Parathyroid adenoma (tissue), 2 donors: ENCODE measurements at regions not wholly inside any gene's neighbourhood (a gene's known extent, or its start where the extent isn't known, plus 50 kb on each side); places are given as distances from the start of the nearest gene placed in this dataset.

Source experiments
- H2AFZ ChIP-seq: fragments of 300-600 bp; sonication (generic); one replicate; pipeline ENCODE4 v1.7.0; 2017; ENCODE audit warnings: antibody characterized with exemption, mild to moderate bottlenecking
- H3K27ac ChIP-seq: fragments of 300-600 bp; sonication (generic); one replicate; pipeline ENCODE4 v1.7.0; 2017
- H3K27me3 ChIP-seq: fragments of 300-600 bp; sonication (generic); one replicate; pipeline ENCODE4 v1.7.0; 2017; ENCODE audit warnings: low read length; ENCODE audit not compliant: control insufficient read depth, insufficient read depth
- H3K36me3 ChIP-seq: fragments of 300-600 bp; sonication (generic); one replicate; pipeline ENCODE4 v1.7.0; 2017; ENCODE audit warnings: low read length; ENCODE audit not compliant: control insufficient read depth, insufficient read depth
- H3K4me1 ChIP-seq: fragments of 300-600 bp; sonication (generic); one replicate; pipeline ENCODE4 v1.7.0; 2017; ENCODE audit warnings: control low read depth
- H3K4me2 ChIP-seq: fragments of 300-600 bp; sonication (generic); one replicate; pipeline ENCODE4 v1.7.0; 2017; ENCODE audit warnings: low read length
- H3K4me3 ChIP-seq: fragments of 300-600 bp; sonication (generic); one replicate; pipeline ENCODE4 v1.7.0; 2017; ENCODE audit warnings: low read depth, low read length
- H3K79me2 ChIP-seq: fragments of 300-600 bp; sonication (generic); one replicate; pipeline ENCODE4 v1.7.0; 2017; ENCODE audit warnings: control low read depth
- H3K9ac ChIP-seq: fragments of 300-600 bp; sonication (generic); one replicate; pipeline ENCODE4 v1.7.0; 2017; ENCODE audit warnings: mild to moderate bottlenecking
- H3K9me3 ChIP-seq: fragments of 300-600 bp; sonication (generic); one replicate; pipeline ENCODE4 v1.7.0; 2017; ENCODE audit warnings: low read length; ENCODE audit not compliant: control insufficient read depth
- TF ChIP-seq, protein P1 (sequence below): fragments of 300-600 bp; sonication (generic); IDR thresholded peaks from one replicate; pipeline ENCODE4 v1.7.0; 2017; ENCODE audit warnings: antibody characterized with exemption, mild to moderate bottlenecking
- donor health status: primary hyperparathyroidism.

DNA sequence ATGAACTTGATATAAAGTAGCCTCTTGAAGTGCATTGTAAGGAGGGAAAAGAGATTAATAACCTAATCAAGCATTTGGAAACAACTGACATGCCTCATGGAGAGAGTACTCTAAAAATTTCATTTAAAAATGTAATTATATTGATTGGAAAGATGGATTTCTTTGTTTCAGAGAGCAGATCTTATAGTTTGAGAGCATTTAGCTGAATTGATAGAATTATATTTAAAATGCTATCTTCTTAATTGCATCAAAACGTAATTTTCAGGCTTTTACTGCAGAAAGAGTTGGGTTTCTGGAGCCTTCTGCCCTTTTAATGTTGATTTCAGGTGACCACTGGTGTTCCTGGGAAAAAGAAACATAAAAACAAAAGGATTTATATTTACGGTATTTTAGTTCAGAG lies 130.6 kb downstream of the EDN3 start:
- Histone ChIP-seq H2AFZ (no peak overlapping the region), H3K36me3 (no peaks in the 10 kb centered on the region), H3K27ac (no peak overlapping the region), H3K4me2 (no peak overlapping the region), H3K79me2 (no peaks in the 10 kb centered on the region), H3K27me3 (no peaks in the 10 kb centered on the region), H3K9ac (no peak overlapping the region), H3K4me1 (no peaks in the 10 kb centered on the region), H3K9me3 (no peaks in the 10 kb centered on the region), H3K4me3 (no peak overlapping the region)
- TF ChIP-seq, protein P1, sequence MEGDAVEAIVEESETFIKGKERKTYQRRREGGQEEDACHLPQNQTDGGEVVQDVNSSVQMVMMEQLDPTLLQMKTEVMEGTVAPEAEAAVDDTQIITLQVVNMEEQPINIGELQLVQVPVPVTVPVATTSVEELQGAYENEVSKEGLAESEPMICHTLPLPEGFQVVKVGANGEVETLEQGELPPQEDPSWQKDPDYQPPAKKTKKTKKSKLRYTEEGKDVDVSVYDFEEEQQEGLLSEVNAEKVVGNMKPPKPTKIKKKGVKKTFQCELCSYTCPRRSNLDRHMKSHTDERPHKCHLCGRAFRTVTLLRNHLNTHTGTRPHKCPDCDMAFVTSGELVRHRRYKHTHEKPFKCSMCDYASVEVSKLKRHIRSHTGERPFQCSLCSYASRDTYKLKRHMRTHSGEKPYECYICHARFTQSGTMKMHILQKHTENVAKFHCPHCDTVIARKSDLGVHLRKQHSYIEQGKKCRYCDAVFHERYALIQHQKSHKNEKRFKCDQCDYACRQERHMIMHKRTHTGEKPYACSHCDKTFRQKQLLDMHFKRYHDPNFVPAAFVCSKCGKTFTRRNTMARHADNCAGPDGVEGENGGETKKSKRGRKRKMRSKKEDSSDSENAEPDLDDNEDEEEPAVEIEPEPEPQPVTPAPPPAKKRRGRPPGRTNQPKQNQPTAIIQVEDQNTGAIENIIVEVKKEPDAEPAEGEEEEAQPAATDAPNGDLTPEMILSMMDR, result no peak

DNA sequence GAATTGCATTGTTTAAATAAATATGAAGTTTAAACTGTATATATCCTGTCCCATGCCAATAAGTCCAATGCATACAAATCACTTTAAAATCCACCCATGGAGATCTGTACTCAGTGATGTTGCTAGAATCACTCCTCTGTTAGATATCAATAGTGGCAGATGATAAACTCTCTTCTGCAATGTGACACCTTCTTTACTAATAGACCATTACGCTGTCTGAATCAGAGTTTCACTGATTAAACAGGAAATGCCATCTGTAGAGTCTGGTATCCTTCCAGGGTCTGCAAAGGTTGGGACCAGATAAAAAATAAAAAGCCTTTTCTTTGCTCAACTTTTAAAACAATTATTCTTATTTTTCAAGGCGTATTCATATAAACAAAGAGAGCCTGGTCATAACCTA lies 134.5 kb downstream of the EDN3 start:
- H3K4me1 ChIP-seq, result no peaks in the 10 kb centered on the region
- no peak overlapping the region for H2AFZ ChIP-seq
- no peak overlapping the region for H3K4me2 ChIP-seq
- no peaks in the 10 kb centered on the region for H3K36me3 ChIP-seq
- no peaks in the 10 kb centered on the region for H3K79me2 ChIP-seq
- H3K9ac ChIP-seq, result no peak overlapping the region
- TF ChIP-seq, protein P1, result no peak
- no peaks in the 10 kb centered on the region for H3K27me3 ChIP-seq
- H3K27ac ChIP-seq, result no peak overlapping the region
- no peak overlapping the region for H3K4me3 ChIP-seq
- no peaks in the 10 kb centered on the region for H3K9me3 ChIP-seq

DNA sequence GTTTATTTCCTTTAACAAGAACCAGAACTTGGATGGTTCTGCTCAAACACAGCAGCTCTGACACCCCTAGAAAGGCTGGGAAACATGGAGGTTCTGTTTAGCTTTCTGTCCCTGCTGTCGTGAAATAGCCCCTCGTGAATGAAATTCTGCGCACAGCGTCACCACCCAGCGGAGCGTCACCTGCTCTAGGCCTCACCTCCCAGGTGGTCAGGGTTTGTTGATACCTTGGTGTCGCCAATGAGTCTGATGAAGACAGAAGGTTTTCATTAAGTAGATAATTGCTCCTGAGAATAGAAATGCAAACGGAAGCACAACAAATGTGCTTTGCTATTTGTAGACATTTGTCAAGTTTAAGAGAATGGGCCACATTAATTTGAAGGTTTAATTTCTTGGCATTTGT lies 135.1 kb downstream of the EDN3 start:
- Histone ChIP-seq H2AFZ (no peak overlapping the region), H3K27ac (no peak overlapping the region), H3K36me3 (no peaks in the 10 kb centered on the region), H3K4me1 (no peaks in the 10 kb centered on the region), H3K27me3 (no peaks in the 10 kb centered on the region), H3K79me2 (no peaks in the 10 kb centered on the region), H3K4me2 (no peak overlapping the region), H3K9ac (no peak overlapping the region), H3K4me3 (no peak overlapping the region), H3K9me3 (no peaks in the 10 kb centered on the region)
- TF ChIP-seq, protein P1, result no peak

DNA sequence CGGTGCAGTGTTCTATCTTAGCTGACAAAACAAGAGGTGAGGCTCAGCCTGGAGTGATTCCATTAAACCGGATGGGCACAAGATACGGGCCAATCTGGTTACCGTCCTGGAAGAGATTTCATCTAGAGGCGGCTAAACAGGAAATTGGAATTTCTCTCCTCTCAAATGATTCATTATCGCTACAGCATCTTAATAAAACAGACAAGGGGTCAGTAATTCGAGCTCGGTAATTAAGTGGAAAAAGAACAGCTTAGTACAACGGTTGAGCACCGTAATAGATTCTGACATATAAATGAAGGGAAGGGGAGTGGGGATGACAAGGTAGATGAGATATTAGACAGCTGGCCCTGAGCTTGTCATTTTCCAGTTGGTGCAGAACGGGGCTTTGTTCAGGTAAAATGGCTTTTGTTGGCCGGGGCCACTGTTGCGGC lies 137.2 kb downstream of the EDN3 start:
- no peaks in the 10 kb centered on the region for H3K36me3 ChIP-seq
- no peaks in the 10 kb centered on the region for H3K79me2 ChIP-seq
- H3K4me2 ChIP-seq, result no peak overlapping the region
- H3K9ac ChIP-seq, result no peak overlapping the region
- no peak overlapping the region for H3K27ac ChIP-seq
- no peak overlapping the region for H3K4me3 ChIP-seq
- H3K4me1 ChIP-seq, result no peaks in the 10 kb centered on the region
- no peaks in the 10 kb centered on the region for H3K27me3 ChIP-seq
- H2AFZ ChIP-seq, result no peak overlapping the region
- no peaks in the 10 kb centered on the region for H3K9me3 ChIP-seq
- TF ChIP-seq, protein P1, result no peak

DNA sequence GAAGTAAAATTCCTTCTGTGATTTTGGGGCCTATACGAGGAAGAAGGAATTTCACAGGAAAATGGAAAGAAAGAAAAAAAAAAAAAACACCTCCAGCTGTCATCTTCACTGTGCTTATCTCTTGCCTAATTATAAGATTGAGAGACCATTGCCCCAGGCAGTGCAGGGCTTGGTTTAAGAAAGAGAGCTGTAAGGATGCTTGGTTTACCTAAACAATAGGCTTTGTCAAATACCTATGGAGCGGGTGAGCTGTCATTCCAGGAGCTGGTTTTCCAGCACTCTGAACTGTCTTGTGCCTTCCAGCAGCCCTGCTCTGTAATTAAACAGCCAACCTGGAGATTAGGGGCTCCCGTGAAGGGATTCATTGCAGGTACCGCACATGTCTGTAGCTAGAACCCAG lies 137.8 kb downstream of the EDN3 start:
- Histone ChIP-seq H3K4me1 (no peaks in the 10 kb centered on the region), H3K36me3 (no peaks in the 10 kb centered on the region), H3K27ac (no peak overlapping the region), H2AFZ (no peak overlapping the region), H3K4me3 (no peak overlapping the region), H3K9me3 (no peaks in the 10 kb centered on the region), H3K4me2 (no peak overlapping the region), H3K27me3 (no peaks in the 10 kb centered on the region), H3K79me2 (no peaks in the 10 kb centered on the region), H3K9ac (no peak overlapping the region)
- TF ChIP-seq, protein P1, result no peak
